ENCODE measurements at regions not wholly inside any gene's neighbourhood (a gene's known extent, or its start where the extent isn't known, plus 50 kb on each side); places are given as distances from the start of the nearest gene placed in this dataset.

GRCh38 chr2:128836559-128837100 lies 518.0 kb upstream of the HS6ST1 start:
- TF ChIP-seq TAF1 (IDR thresholded peaks at IDR 0.05; ENCODE audit: low read depth, low read length) = no peak
- TF ChIP-seq POLR2A (IDR thresholded peaks at IDR 0.05; ENCODE audit: low read depth, low read length) = no peak
